ENCODE measurements at regions not wholly inside any gene's neighbourhood (a gene's known extent, or its start where the extent isn't known, plus 50 kb on each side); places are given as distances from the start of the nearest gene placed in this dataset.

GRCh38 chr5:96054311-96055030 is 92.8 kb upstream of the ELL2 start:
- H3K4me3 ChIP-seq: no peak overlapping the region
- intact Hi-C loops (cut with DNase I; ENCODE audit: low total_unique reads): no loop called here

GRCh38 chr5:96053063-96053735 is 91.5 kb upstream of the ELL2 start:
- TF ChIP-seq POLR2A (IDR thresholded peaks at IDR 0.05) (no peak), CTCF (IDR thresholded peaks at IDR 0.05) (no peak)
- 69 to 76% methylated on average over 3 of the region's 3 CpGs for WGBS, 2 donors
- H3K36me3 ChIP-seq (ENCODE audit: low read depth, missing control alignments): no peaks in the 10 kb centered on the region
- no peak for DNase-seq
- H3K4me1 ChIP-seq: no peaks in the 10 kb centered on the region
- H3K27ac ChIP-seq: no peak overlapping the region
- intact Hi-C loops (cut with DNase I; ENCODE audit: low total_unique reads): no loop called here
- H3K4me3 ChIP-seq: no peak overlapping the region
- H3K27me3 ChIP-seq: no peaks in the 10 kb centered on the region
- H3K9me3 ChIP-seq: no peaks in the 10 kb centered on the region

More at GRCh38 chr5:96054311-96055030, 92.8 kb upstream of the ELL2 start:
- DNase-seq: no peak
- Histone ChIP-seq H3K27ac (no peak overlapping the region), H3K4me1 (no peaks in the 10 kb centered on the region), H3K9me3 (no peaks in the 10 kb centered on the region), H3K27me3 (no peaks in the 10 kb centered on the region), H3K36me3 (ENCODE audit: low read depth, missing control alignments) (no peaks in the 10 kb centered on the region)
- TF ChIP-seq POLR2A (IDR thresholded peaks at IDR 0.05) (no peak), CTCF (IDR thresholded peaks at IDR 0.05) (no peak)
- WGBS, 2 donors: 83 to 86% methylated on average over 5 of the region's 5 CpGs

- no peak for DNase-seq
- intact Hi-C loops (cut with DNase I; ENCODE audit: low total_unique reads): no loop called here
- H3K36me3 ChIP-seq (ENCODE audit: low read depth, missing control alignments): no peaks in the 10 kb centered on the region
These were observed 90.7 kb upstream of the ELL2 start for GRCh38 chr5:96052374-96052773.

GRCh38 chr5:96051401-96051830 is 89.8 kb upstream of the ELL2 start:
- H3K4me1 ChIP-seq: no peaks in the 10 kb centered on the region
- WGBS, 2 donors: 66 to 78% methylated on average over 4 of the region's 4 CpGs
- no peak for DNase-seq
- H3K27me3 ChIP-seq: no peaks in the 10 kb centered on the region
- H3K4me3 ChIP-seq: no peak overlapping the region
- H3K27ac ChIP-seq: no peak overlapping the region
- intact Hi-C loops (cut with DNase I; ENCODE audit: low total_unique reads): no loop called here
- TF ChIP-seq POLR2A (IDR thresholded peaks at IDR 0.05) (no peak), CTCF (IDR thresholded peaks at IDR 0.05) (no peak)
- no peaks in the 10 kb centered on the region for H3K36me3 ChIP-seq (ENCODE audit: low read depth, missing control alignments)
- H3K9me3 ChIP-seq: no peaks in the 10 kb centered on the region

More at GRCh38 chr5:96052374-96052773, 90.7 kb upstream of the ELL2 start:
- Histone ChIP-seq H3K9me3 (no peaks in the 10 kb centered on the region), H3K27ac (no peak overlapping the region), H3K4me3 (no peak overlapping the region), H3K4me1 (no peaks in the 10 kb centered on the region), H3K27me3 (no peaks in the 10 kb centered on the region)
- TF ChIP-seq CTCF (IDR thresholded peaks at IDR 0.05): no peak
- TF ChIP-seq POLR2A (IDR thresholded peaks at IDR 0.05): no peak
- 93 to 98% methylated on average over 1 of the region's 1 CpG for WGBS, 2 donors
